GM23338 (cell line): ENCODE measurements at regions not wholly inside any gene's neighbourhood (a gene's known extent, or its start where the extent isn't known, plus 50 kb on each side); places are given as distances from the start of the nearest gene placed in this dataset.

Experiments used
- ATAC-seq: fragments of 200-7000 bp; cut with Tn5 transposase; 3 replicates; pipeline ENCODE4 v1.9.1; 2020
- DNase-seq: peaks from one replicate; pipeline ENCODE4 v3.0.0-alpha.2; 2015; ENCODE audit warnings: low spot score
- H2AFZ ChIP-seq: fragments of 200-600 bp; sonication (generic); 2 replicates; pipeline ENCODE4 v1.8.0; 2016; ENCODE audit warnings: antibody characterized with exemption, mild to moderate bottlenecking, moderate library complexity
- H3F3A ChIP-seq: fragments of 200-600 bp; sonication (generic); replicated peaks from 2 replicates; pipeline ENCODE4 v1.8.0; 2017; ENCODE audit warnings: antibody characterized with exemption, mixed run types, low read depth
- H3K27ac ChIP-seq: fragments of 200-600 bp; sonication (generic); 2 replicates; pipeline ENCODE4 v1.6.1; 2016; ENCODE audit warnings: low read depth
- H3K27me3 ChIP-seq: fragments of 200-600 bp; sonication (generic); 2 replicates; pipeline ENCODE4 v1.8.0; 2016; ENCODE audit warnings: mild to moderate bottlenecking, mixed run types, moderate library complexity; ENCODE audit not compliant: insufficient read depth
- H3K36me3 ChIP-seq: fragments of 200-600 bp; sonication (generic); 2 replicates; pipeline ENCODE4 v1.8.0; 2016; ENCODE audit warnings: mild to moderate bottlenecking; ENCODE audit not compliant: insufficient read depth
- H3K4me1 ChIP-seq: fragments of 200-600 bp; sonication (generic); 2 replicates; pipeline ENCODE4 v1.8.0; 2016; ENCODE audit warnings: mild to moderate bottlenecking, moderate library complexity; ENCODE audit not compliant: insufficient read depth
- H3K4me2 ChIP-seq: fragments of 200-600 bp; sonication (generic); 2 replicates; pipeline ENCODE4 v1.7.1; 2017; ENCODE audit warnings: mixed run types
- H3K4me3 ChIP-seq: fragments of 200-600 bp; sonication (generic); 2 replicates; pipeline ENCODE4 v1.6.1; 2016; ENCODE audit warnings: mixed run types
- H3K79me2 ChIP-seq: fragments of 200-600 bp; sonication (generic); replicated peaks from 2 replicates; pipeline ENCODE4 v1.8.0; 2017; ENCODE audit warnings: mild to moderate bottlenecking; ENCODE audit not compliant: insufficient read depth
- H3K9me2 ChIP-seq: fragments of 200-600 bp; sonication (generic); 2 replicates; pipeline ENCODE4 v1.8.0; 2017; ENCODE audit not compliant: insufficient read depth
- H4K20me1 ChIP-seq: fragments of 200-600 bp; sonication (generic); replicated peaks from 2 replicates; pipeline ENCODE4 v1.8.0; 2017; ENCODE audit warnings: mild to moderate bottlenecking; ENCODE audit not compliant: insufficient read depth
- H3K27ac Mint-ChIP-seq: 2 replicates; pipeline ENCODE4 v1.8.0; 2020; ENCODE audit warnings: inconsistent platforms, mild to moderate bottlenecking, moderate library complexity, mixed read lengths
- H3K27me3 Mint-ChIP-seq: 3 replicates; pipeline ENCODE4 v1.8.0; 2022; ENCODE audit warnings: low read depth, mild to moderate bottlenecking, moderate library complexity, mixed read lengths, inconsistent platforms; ENCODE audit not compliant: insufficient read depth, poor library complexity
- H3K36me3 Mint-ChIP-seq: 3 replicates; pipeline ENCODE4 v1.8.0; 2021; ENCODE audit warnings: low read depth, mild to moderate bottlenecking, inconsistent platforms, moderate library complexity, mixed read lengths
- H3K4me1 Mint-ChIP-seq: 3 replicates; pipeline ENCODE4 v1.8.0; 2020; ENCODE audit warnings: mild to moderate bottlenecking, inconsistent platforms, mixed read lengths
- H3K4me3 Mint-ChIP-seq: 3 replicates; pipeline ENCODE4 v1.8.0; 2021; ENCODE audit warnings: moderate library complexity, mild to moderate bottlenecking, inconsistent platforms, mixed read lengths
- H3K9me3 Mint-ChIP-seq: 3 replicates; pipeline ENCODE4 v1.8.0; 2020; ENCODE audit warnings: moderate library complexity, mild to moderate bottlenecking, inconsistent platforms, mixed read lengths
- CREB1 ChIP-seq: fragments of 250-450 bp; sonication (Bioruptor Pico); IDR thresholded peaks from 2 replicates; pipeline ENCODE4 v1.5.0; 2020; ENCODE audit warnings: low read depth, mild to moderate bottlenecking, moderate library complexity
- CTCF ChIP-seq, 2 experiments: fragments of 200-600 bp in 1 of 2; sonication (generic) in 1 of 2; conservative IDR thresholded peaks; 2 replicates each; pipeline versions ENCODE4 v1.5.1 to v1.6.1; 2016 to 2017; ENCODE audit warnings: antibody characterized with exemption in 2 of 2, low read depth in 2 of 2, mild to moderate bottlenecking in 2 of 2, moderate library complexity in 1 of 2
- EZH2 ChIP-seq: fragments of 200-600 bp; sonication (generic); IDR thresholded peaks from one replicate; pipeline ENCODE4 v1.8.0; 2017; ENCODE audit warnings: antibody characterized with exemption, mild to moderate bottlenecking, low read depth; ENCODE audit not compliant: unreplicated experiment
- EZH2phosphoT487 ChIP-seq: fragments of 200-600 bp; sonication (generic); IDR thresholded peaks from one replicate; pipeline ENCODE4 v1.8.1; 2018; ENCODE audit warnings: antibody characterized with exemption; ENCODE audit not compliant: unreplicated experiment
- JUNB ChIP-seq: IDR thresholded peaks from one replicate; pipeline ENCODE4 v1.6.1; 2016; ENCODE audit warnings: antibody characterized with exemption; ENCODE audit not compliant: unreplicated experiment
- NANOG ChIP-seq: IDR thresholded peaks from 2 replicates; pipeline ENCODE4 v1.6.1; 2016; ENCODE audit warnings: antibody characterized with exemption, borderline replicate concordance
- POLR2AphosphoS5 ChIP-seq: IDR thresholded peaks from 2 replicates; pipeline ENCODE4 v1.6.1; 2016; ENCODE audit warnings: antibody characterized with exemption, low read depth
- REST ChIP-seq: IDR thresholded peaks from one replicate; pipeline ENCODE4 v1.6.1; 2018; ENCODE audit warnings: antibody characterized with exemption; ENCODE audit not compliant: unreplicated experiment
- STAT1 ChIP-seq: IDR thresholded peaks from one replicate; pipeline ENCODE4 v1.6.1; 2016; ENCODE audit warnings: antibody characterized with exemption; ENCODE audit not compliant: unreplicated experiment
- ZNF114 ChIP-seq: fragments of 250-450 bp; sonication (Bioruptor Pico); IDR thresholded peaks from 2 replicates; pipeline ENCODE4 v1.5.0; 2020; ENCODE audit warnings: mild to moderate bottlenecking, moderate library complexity
- ZNF331 ChIP-seq: fragments of 250-450 bp; sonication (Bioruptor Pico); IDR thresholded peaks from 2 replicates; pipeline ENCODE4 v1.5.0; 2020; ENCODE audit warnings: low read depth, mild to moderate bottlenecking, moderate library complexity
- TF ChIP-seq, protein P1 (sequence below): IDR thresholded peaks from 2 replicates; pipeline ENCODE4 v1.6.1; 2016; ENCODE audit warnings: antibody characterized with exemption
- TF ChIP-seq, protein P2 (sequence below): fragments of 250-450 bp; sonication (Bioruptor Pico); IDR thresholded peaks from 2 replicates; pipeline ENCODE4 v1.5.0; 2020; ENCODE audit warnings: mild to moderate bottlenecking, moderate library complexity

GRCh38 chr1:168466092-168466713 lies 77.6 kb downstream of the XCL2 start:
- no peak overlapping the region for H3K4me3 Mint-ChIP-seq
- peaks cover 11% of the 10 kb centered on the region; the same call in 2 of the 3 replicates for H3K4me1 Mint-ChIP-seq
- H3K27me3 Mint-ChIP-seq = no peaks in the 10 kb centered on the region
- peaks cover 6% of the 10 kb centered on the region; the same call in 1 of the 3 replicates for H3K36me3 Mint-ChIP-seq
- H3K4me3 ChIP-seq = no peak overlapping the region
- no peak overlapping the region for H3K4me2 ChIP-seq
- H3K27ac Mint-ChIP-seq = no peak overlapping the region
- no peaks in the 10 kb centered on the region for H3K27me3 ChIP-seq
- H3K36me3 ChIP-seq = no peaks in the 10 kb centered on the region
- ATAC-seq = no peak
- 0 out of 2 replicates have a peak, but pooled peaks cover 5% of the 10 kb centered on the region for H3K9me2 ChIP-seq
- no peaks in the 10 kb centered on the region for H3F3A ChIP-seq
- H4K20me1 ChIP-seq = no peaks in the 10 kb centered on the region
- no peak for DNase-seq
- no peak overlapping the region for H3K27ac ChIP-seq
- no peak for TF ChIP-seq CTCF (conservative IDR thresholded peaks at IDR 0.05; ENCODE audit: low read depth in 2 of 2)
- TF ChIP-seq NANOG = no peak
- TF ChIP-seq, protein P1, sequence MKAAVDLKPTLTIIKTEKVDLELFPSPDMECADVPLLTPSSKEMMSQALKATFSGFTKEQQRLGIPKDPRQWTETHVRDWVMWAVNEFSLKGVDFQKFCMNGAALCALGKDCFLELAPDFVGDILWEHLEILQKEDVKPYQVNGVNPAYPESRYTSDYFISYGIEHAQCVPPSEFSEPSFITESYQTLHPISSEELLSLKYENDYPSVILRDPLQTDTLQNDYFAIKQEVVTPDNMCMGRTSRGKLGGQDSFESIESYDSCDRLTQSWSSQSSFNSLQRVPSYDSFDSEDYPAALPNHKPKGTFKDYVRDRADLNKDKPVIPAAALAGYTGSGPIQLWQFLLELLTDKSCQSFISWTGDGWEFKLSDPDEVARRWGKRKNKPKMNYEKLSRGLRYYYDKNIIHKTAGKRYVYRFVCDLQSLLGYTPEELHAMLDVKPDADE = no peak
- TF ChIP-seq EZH2phosphoT487 = no peak
- TF ChIP-seq CREB1 (CRISPR knock-in tag) = no peak
- TF ChIP-seq, protein P2, sequence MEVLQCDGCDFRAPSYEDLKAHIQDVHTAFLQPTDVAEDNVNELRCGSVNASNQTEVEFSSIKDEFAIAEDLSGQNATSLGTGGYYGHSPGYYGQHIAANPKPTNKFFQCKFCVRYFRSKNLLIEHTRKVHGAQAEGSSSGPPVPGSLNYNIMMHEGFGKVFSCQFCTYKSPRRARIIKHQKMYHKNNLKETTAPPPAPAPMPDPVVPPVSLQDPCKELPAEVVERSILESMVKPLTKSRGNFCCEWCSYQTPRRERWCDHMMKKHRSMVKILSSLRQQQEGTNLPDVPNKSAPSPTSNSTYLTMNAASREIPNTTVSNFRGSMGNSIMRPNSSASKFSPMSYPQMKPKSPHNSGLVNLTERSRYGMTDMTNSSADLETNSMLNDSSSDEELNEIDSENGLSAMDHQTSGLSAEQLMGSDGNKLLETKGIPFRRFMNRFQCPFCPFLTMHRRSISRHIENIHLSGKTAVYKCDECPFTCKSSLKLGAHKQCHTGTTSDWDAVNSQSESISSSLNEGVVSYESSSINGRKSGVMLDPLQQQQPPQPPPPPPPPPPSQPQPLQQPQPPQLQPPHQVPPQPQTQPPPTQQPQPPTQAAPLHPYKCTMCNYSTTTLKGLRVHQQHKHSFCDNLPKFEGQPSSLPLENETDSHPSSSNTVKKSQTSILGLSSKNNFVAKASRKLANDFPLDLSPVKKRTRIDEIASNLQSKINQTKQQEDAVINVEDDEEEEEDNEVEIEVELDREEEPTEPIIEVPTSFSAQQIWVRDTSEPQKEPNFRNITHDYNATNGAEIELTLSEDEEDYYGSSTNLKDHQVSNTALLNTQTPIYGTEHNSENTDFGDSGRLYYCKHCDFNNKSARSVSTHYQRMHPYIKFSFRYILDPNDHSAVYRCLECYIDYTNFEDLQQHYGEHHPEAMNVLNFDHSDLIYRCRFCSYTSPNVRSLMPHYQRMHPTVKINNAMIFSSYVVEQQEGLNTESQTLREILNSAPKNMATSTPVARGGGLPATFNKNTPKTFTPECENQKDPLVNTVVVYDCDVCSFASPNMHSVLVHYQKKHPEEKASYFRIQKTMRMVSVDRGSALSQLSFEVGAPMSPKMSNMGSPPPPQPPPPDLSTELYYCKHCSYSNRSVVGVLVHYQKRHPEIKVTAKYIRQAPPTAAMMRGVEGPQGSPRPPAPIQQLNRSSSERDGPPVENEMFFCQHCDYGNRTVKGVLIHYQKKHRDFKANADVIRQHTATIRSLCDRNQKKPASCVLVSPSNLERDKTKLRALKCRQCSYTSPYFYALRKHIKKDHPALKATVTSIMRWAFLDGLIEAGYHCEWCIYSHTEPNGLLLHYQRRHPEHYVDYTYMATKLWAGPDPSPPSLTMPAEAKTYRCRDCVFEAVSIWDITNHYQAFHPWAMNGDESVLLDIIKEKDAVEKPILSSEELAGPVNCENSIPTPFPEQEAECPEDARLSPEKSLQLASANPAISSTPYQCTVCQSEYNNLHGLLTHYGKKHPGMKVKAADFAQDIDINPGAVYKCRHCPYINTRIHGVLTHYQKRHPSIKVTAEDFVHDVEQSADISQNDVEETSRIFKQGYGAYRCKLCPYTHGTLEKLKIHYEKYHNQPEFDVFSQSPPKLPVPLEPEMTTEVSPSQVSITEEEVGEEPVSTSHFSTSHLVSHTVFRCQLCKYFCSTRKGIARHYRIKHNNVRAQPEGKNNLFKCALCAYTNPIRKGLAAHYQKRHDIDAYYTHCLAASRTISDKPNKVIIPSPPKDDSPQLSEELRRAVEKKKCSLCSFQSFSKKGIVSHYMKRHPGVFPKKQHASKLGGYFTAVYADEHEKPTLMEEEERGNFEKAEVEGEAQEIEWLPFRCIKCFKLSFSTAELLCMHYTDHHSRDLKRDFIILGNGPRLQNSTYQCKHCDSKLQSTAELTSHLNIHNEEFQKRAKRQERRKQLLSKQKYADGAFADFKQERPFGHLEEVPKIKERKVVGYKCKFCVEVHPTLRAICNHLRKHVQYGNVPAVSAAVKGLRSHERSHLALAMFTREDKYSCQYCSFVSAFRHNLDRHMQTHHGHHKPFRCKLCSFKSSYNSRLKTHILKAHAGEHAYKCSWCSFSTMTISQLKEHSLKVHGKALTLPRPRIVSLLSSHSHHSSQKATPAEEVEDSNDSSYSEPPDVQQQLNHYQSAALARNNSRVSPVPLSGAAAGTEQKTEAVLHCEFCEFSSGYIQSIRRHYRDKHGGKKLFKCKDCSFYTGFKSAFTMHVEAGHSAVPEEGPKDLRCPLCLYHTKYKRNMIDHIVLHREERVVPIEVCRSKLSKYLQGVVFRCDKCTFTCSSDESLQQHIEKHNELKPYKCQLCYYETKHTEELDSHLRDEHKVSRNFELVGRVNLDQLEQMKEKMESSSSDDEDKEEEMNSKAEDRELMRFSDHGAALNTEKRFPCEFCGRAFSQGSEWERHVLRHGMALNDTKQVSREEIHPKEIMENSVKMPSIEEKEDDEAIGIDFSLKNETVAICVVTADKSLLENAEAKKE = no peak
- TF ChIP-seq REST = no peak
- no peak for TF ChIP-seq POLR2AphosphoS5
- no peak for TF ChIP-seq STAT1
- TF ChIP-seq JUNB = no peak
- no peak for TF ChIP-seq EZH2
- TF ChIP-seq ZNF331 (CRISPR knock-in tag) = no peak
- no peak for TF ChIP-seq ZNF114
- H3K79me2 ChIP-seq = no peaks in the 10 kb centered on the region
- H2AFZ ChIP-seq = peak overlapping the region; percentile 47; the same call in 1 of the 2 replicates
- H3K9me3 Mint-ChIP-seq = peaks cover 3% of the 10 kb centered on the region; the same call in 1 of the 3 replicates
- H3K4me1 ChIP-seq = 0 out of 2 replicates have a peak, but pooled peaks cover 5% of the 10 kb centered on the region
